ENCODE measurements at regions not wholly inside any gene's neighbourhood (a gene's known extent, or its start where the extent isn't known, plus 50 kb on each side); places are given as distances from the start of the nearest gene placed in this dataset.

DNA sequence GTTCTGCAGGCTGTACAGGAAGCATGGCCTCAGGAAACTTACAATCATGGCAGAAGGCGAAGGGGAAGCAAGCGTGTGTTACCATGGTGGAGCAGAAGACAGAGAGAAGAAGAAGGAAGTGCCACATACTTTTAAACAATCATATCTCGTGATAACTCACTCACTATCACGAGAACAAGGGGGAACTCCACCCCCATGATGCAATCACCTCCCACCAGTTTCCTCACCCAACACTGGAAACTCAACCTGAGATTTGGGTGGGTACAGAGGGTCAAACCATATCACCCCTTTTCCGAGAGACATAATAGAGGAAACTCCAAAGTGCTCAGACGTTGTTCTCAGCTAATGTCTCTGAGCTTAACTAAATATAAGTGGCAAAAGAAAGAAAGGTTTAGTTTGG, 186.3 kb upstream of the MME start:
- DNase-seq (ENCODE audit: low read depth): no peak
- TF ChIP-seq, protein P1, sequence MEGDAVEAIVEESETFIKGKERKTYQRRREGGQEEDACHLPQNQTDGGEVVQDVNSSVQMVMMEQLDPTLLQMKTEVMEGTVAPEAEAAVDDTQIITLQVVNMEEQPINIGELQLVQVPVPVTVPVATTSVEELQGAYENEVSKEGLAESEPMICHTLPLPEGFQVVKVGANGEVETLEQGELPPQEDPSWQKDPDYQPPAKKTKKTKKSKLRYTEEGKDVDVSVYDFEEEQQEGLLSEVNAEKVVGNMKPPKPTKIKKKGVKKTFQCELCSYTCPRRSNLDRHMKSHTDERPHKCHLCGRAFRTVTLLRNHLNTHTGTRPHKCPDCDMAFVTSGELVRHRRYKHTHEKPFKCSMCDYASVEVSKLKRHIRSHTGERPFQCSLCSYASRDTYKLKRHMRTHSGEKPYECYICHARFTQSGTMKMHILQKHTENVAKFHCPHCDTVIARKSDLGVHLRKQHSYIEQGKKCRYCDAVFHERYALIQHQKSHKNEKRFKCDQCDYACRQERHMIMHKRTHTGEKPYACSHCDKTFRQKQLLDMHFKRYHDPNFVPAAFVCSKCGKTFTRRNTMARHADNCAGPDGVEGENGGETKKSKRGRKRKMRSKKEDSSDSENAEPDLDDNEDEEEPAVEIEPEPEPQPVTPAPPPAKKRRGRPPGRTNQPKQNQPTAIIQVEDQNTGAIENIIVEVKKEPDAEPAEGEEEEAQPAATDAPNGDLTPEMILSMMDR (conservative IDR thresholded peaks at IDR 0.05; ENCODE audit: low read depth, low read length): no peak
- no peak overlapping the region for H3K4me3 ChIP-seq (ENCODE audit: low read length)

DNA sequence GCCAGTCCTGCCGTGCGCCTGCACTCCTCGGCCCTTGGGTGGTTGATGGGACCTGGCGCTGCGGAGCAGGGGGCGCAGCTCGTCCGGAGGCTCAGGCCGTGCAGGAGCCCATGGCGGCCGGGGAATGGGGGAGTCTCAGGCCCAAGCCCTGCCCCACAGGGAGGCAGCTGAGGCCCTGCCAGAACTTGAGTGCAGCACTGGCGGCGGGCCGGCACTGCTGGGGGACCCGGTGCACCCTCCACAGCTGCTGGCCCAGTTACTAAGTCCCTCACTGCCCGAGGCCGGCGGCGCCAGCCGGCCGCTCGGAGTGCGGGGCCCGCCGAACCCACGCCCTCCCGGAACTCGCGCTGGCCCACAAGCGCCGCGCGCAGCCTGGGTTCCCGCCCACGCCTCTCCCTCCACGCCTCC, 190.9 kb upstream of the MME start:
- TF ChIP-seq, protein P1 (conservative IDR thresholded peaks at IDR 0.05; ENCODE audit: low read depth, low read length): no peak
- no peak overlapping the region for H3K4me3 ChIP-seq (ENCODE audit: low read length)
- DNase-seq (ENCODE audit: low read depth): no peak

DNA sequence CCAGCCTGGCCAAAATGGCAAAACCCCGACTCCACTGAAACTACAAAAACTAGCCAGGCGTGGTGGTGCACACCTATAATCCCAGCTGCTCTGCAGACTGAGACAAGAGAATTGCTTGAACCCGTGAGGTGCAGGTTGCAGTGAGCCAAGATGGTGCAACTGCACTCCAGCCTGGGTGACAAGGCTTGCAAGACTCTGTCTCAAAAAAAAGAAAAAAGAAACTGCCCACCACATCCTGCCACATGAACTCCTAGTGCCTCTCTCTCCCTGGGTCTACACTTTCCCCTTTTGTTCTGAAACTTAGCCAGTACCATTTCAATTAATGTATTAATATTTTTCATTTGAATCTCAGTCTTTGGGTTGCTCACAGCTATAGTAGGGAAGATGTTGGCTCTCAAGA, 192.2 kb upstream of the MME start:
- no peak for DNase-seq (ENCODE audit: low read depth)
- TF ChIP-seq, protein P1 (conservative IDR thresholded peaks at IDR 0.05; ENCODE audit: low read depth, low read length): no peak
- no peak overlapping the region for H3K4me3 ChIP-seq (ENCODE audit: low read length)

DNA sequence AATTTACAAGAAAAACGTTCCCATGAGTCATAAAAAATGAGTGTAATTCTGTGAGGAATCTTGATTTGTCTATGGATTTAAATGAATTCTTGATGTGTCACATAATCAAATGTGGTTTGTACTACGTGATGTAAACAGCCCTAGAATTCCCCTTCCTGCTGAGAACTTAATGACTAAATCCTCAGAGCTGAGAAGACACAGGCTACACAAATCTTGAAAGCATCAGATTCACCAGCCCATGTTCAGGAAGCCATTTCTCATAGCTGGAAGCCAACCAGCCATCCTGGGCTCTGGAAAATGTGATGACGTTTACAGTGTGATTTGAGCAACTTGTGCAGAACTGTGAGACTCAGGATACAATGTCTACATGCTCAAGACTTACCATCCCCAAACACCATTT, 193.7 kb upstream of the MME start:
- no peak overlapping the region for H3K4me3 ChIP-seq (ENCODE audit: low read length)
- TF ChIP-seq, protein P1 (conservative IDR thresholded peaks at IDR 0.05; ENCODE audit: low read depth, low read length): no peak
- DNase-seq (ENCODE audit: low read depth): peak; percentile 97

DNA sequence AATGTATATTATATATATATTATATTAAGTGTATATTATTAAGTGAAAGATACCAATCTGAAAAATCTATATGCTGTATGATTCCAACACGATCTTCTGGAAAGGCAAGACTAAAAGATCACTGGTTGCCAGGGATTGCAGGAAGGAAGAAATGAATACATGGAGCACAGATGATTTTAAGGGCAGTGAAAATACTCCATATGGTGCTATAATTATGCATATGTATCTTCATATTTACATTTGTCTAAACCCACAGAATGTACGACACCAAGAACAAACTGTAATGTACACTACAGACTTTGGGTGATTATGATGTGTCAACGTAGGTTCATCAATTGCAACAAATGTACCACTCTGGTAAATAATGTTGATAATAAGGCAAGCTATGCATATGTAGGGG, 194.7 kb upstream of the MME start:
- no peak for DNase-seq (ENCODE audit: low read depth)
- TF ChIP-seq, protein P1 (conservative IDR thresholded peaks at IDR 0.05; ENCODE audit: low read depth, low read length): no peak
- H3K4me3 ChIP-seq (ENCODE audit: low read length): no peak overlapping the region

DNA sequence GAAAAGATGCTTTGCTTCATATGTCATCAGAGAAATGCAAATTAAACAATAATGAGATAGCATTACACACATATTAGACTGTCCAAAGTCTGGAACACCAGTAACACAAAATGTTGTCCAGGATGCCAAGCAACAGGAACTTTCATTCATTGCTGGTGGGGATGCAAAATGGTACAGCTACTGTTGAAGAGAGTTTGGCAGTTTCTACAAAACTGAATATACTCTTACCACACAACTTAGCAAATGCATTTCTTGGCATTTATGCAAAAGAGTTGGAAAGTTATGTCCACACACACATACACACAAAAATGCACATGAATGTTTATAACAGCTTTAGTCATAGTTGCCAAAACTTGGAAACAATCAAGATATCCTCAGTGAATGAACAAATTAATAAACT, 195.2 kb upstream of the MME start:
- DNase-seq (ENCODE audit: low read depth): no peak

DNA sequence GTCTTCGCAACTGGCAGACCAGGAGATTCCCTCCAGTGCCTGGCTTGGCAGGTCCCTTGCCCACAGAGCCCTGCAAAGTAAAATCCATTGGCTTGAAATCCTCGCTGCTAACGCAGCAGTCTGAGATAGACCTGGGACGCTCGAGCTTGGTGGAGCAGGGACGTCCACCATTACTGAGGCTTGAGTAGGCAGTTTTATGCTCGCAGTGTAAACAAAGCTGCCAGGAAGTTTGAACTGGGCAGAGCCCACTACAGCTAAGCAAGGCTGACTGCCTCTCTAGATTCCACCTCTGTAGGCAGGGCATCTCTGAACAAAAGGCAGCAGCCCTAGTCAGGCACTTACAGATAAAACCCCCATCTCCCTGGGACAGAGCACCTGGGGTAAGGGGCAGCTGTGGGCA, 205.0 kb upstream of the MME start:
- DNase-seq (ENCODE audit: low read depth): no peak
- TF ChIP-seq, protein P1 (conservative IDR thresholded peaks at IDR 0.05; ENCODE audit: low read depth, low read length): no peak
- H3K4me3 ChIP-seq (ENCODE audit: low read length): no peak overlapping the region

More for the DNA sequence above, 195.2 kb upstream of the MME start:
- TF ChIP-seq, protein P1 (conservative IDR thresholded peaks at IDR 0.05; ENCODE audit: low read depth, low read length): no peak
- no peak overlapping the region for H3K4me3 ChIP-seq (ENCODE audit: low read length)
